Osteoblast (primary cell): ENCODE measurements at regions not wholly inside any gene's neighbourhood (a gene's known extent, or its start where the extent isn't known, plus 50 kb on each side); places are given as distances from the start of the nearest gene placed in this dataset.

Source experiments
- DNase-seq: peaks from one replicate; pipeline ENCODE4 v3.0.0; 2011; ENCODE audit warnings: low spot score, mixed read lengths; ENCODE audit not compliant: insufficient read length; ENCODE audit errors: missing footprints
- H2AFZ ChIP-seq: 2 replicates; pipeline ENCODE4 v1.6.0; 2011; ENCODE audit warnings: mild to moderate bottlenecking, low read length
- H3K27ac ChIP-seq: 2 replicates; pipeline ENCODE4 v1.5.1; 2011; ENCODE audit warnings: mild to moderate bottlenecking, low read depth, low read length, moderate library complexity
- H3K27me3 ChIP-seq: 2 replicates; pipeline ENCODE4 v1.6.0; 2012; ENCODE audit warnings: mild to moderate bottlenecking, control low read depth, inconsistent platforms, low read length, moderate library complexity; ENCODE audit not compliant: insufficient read depth
- H3K36me3 ChIP-seq: 2 replicates; pipeline ENCODE4 v1.5.1; 2011; ENCODE audit warnings: mild to moderate bottlenecking, low read length, control low read depth, moderate library complexity; ENCODE audit not compliant: insufficient read depth
- H3K4me1 ChIP-seq: 2 replicates; pipeline ENCODE4 v1.5.1; 2011; ENCODE audit warnings: mild to moderate bottlenecking, low read length, control low read depth, moderate library complexity; ENCODE audit not compliant: insufficient read depth
- H3K4me2 ChIP-seq: 2 replicates; pipeline ENCODE4 v1.6.0; 2011; ENCODE audit warnings: mild to moderate bottlenecking, low read length; ENCODE audit not compliant: insufficient read depth
- H3K4me3 ChIP-seq: fragments of 200-600 bp; sonication (generic); 3 replicates; pipeline ENCODE4 v1.5.1; 2012; ENCODE audit warnings: mild to moderate bottlenecking, low read length, inconsistent platforms; ENCODE audit not compliant: insufficient read depth
- H3K79me2 ChIP-seq: 2 replicates; pipeline ENCODE4 v1.6.0; 2012; ENCODE audit warnings: mild to moderate bottlenecking, low read length, control low read depth, inconsistent platforms; ENCODE audit not compliant: insufficient read depth
- H3K9me3 ChIP-seq: 2 replicates; pipeline ENCODE4 v1.5.1; 2011; ENCODE audit warnings: low read depth, low read length, control low read depth
- H4K20me1 ChIP-seq: 2 replicates; pipeline ENCODE4 v1.6.0; 2012; ENCODE audit warnings: mild to moderate bottlenecking, low read length, control low read depth; ENCODE audit not compliant: insufficient read depth
- TF ChIP-seq, protein P1 (sequence below): IDR thresholded peaks from 2 replicates; pipeline ENCODE4 v1.5.1; 2011; ENCODE audit warnings: mild to moderate bottlenecking, low read depth, low read length, moderate library complexity; ENCODE audit errors: extremely low read depth

DNA sequence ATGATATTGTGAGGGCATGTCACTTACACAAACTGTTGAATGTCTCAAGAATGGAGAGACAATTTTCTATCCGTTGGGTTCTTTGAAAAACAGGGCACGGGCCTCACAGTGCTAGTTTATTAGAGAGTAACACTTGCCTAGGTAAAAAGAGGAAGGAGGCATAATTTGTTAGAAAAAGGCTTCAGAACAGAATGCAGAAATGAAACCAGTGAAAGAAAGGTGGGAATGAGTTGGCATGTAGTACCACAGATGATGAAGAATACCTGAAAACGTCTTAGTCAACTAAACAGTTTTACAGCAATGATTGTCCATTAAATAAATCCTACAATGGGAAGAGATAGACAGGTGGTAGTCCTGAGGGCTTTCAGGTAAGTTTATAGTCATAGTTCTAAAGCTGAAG lies 1399.7 kb upstream of the CADM2 start:
- H3K27me3 ChIP-seq, result no peaks in the 10 kb centered on the region
- no peak for DNase-seq
- H3K27ac ChIP-seq, result no peak overlapping the region
- H3K4me3 ChIP-seq, result no peak overlapping the region
- H4K20me1 ChIP-seq, result no peaks in the 10 kb centered on the region
- TF ChIP-seq, protein P1, sequence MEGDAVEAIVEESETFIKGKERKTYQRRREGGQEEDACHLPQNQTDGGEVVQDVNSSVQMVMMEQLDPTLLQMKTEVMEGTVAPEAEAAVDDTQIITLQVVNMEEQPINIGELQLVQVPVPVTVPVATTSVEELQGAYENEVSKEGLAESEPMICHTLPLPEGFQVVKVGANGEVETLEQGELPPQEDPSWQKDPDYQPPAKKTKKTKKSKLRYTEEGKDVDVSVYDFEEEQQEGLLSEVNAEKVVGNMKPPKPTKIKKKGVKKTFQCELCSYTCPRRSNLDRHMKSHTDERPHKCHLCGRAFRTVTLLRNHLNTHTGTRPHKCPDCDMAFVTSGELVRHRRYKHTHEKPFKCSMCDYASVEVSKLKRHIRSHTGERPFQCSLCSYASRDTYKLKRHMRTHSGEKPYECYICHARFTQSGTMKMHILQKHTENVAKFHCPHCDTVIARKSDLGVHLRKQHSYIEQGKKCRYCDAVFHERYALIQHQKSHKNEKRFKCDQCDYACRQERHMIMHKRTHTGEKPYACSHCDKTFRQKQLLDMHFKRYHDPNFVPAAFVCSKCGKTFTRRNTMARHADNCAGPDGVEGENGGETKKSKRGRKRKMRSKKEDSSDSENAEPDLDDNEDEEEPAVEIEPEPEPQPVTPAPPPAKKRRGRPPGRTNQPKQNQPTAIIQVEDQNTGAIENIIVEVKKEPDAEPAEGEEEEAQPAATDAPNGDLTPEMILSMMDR, result no peak
- H3K4me2 ChIP-seq, result no peak overlapping the region
- H3K4me1 ChIP-seq, result no peaks in the 10 kb centered on the region
- H3K79me2 ChIP-seq, result no peaks in the 10 kb centered on the region
- no peaks in the 10 kb centered on the region for H3K36me3 ChIP-seq
- no peaks in the 10 kb centered on the region for H3K9me3 ChIP-seq
- no peak overlapping the region for H2AFZ ChIP-seq

DNA sequence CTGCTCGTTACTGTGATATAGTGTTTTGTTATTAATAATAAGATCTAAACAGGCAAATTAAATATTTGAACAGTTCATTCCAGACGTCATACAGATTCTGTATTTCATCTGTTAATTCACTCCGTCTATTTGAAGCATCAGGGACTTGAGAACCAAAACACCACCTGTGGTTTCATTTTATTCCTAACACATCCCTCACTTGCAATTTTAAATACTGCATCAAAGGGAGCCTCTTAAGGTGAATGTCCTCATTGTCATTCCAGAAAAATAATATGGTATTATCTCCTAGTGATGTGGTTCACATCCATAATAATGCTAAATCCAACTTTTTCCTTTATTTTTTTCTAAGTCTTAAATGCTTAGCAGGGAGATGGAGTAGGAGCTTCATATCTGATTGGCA lies 1390.9 kb upstream of the CADM2 start:
- DNase-seq, result no peak
- Histone ChIP-seq H3K4me3 (no peak overlapping the region), H4K20me1 (no peaks in the 10 kb centered on the region), H3K4me2 (no peak overlapping the region), H2AFZ (no peak overlapping the region), H3K4me1 (no peaks in the 10 kb centered on the region), H3K9me3 (no peaks in the 10 kb centered on the region), H3K36me3 (no peaks in the 10 kb centered on the region), H3K27ac (no peak overlapping the region), H3K27me3 (no peaks in the 10 kb centered on the region), H3K79me2 (no peaks in the 10 kb centered on the region)
- TF ChIP-seq, protein P1, result no peak

DNA sequence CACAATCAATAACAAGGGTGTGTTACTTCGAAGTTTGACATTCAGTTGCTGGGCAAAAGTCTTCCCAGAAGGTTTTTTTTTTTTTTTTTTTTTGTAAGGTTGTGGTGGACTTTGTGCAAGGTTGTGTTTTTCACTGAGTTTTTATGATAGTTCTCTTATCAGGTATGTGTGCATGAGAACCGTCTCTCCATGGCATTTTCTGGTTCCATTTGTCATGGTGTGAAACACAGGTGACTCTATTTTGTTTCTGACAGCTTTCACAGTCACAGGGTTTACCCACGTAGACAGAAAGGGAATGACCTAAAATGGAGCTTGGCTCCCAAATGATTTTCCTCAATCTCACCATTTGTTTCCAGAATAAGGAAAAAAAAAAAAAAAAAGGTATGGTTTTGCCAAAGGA lies 1377.2 kb upstream of the CADM2 start:
- no peak overlapping the region for H3K4me3 ChIP-seq

DNA sequence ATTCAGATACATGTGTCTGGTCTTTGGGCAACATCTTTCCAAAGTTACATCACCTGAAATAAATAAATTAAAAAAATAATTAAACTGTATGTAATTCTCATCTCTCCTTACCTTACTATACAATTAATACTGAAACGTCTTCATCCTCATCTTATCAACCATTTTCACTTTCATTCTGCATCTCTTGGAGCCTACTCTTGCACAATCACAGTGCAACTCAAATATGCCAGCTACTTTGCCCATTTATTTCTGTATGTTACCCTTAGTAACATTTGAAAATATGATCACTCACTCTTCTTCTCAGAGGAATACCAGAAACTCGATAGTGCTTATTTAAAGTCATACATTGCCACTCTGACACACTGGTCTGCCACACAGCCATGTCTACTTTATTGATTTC lies 1357.1 kb upstream of the CADM2 start:
- H2AFZ ChIP-seq, result no peak overlapping the region
- H3K27me3 ChIP-seq, result no peaks in the 10 kb centered on the region
- DNase-seq, result no peak
- no peak overlapping the region for H3K27ac ChIP-seq
- H3K9me3 ChIP-seq, result no peaks in the 10 kb centered on the region
- H3K4me1 ChIP-seq, result no peaks in the 10 kb centered on the region
- TF ChIP-seq, protein P1, result no peak
- no peaks in the 10 kb centered on the region for H3K79me2 ChIP-seq
- H4K20me1 ChIP-seq, result no peaks in the 10 kb centered on the region
- H3K4me2 ChIP-seq, result no peak overlapping the region
- H3K36me3 ChIP-seq, result no peaks in the 10 kb centered on the region
- H3K4me3 ChIP-seq, result no peak overlapping the region

More for the DNA sequence above, 1377.2 kb upstream of the CADM2 start:
- no peaks in the 10 kb centered on the region for H3K9me3 ChIP-seq
- no peak overlapping the region for H3K27ac ChIP-seq
- H2AFZ ChIP-seq, result no peak overlapping the region
- DNase-seq, result no peak
- no peaks in the 10 kb centered on the region for H3K27me3 ChIP-seq
- H4K20me1 ChIP-seq, result no peaks in the 10 kb centered on the region
- no peaks in the 10 kb centered on the region for H3K36me3 ChIP-seq
- H3K4me2 ChIP-seq, result no peak overlapping the region
- TF ChIP-seq, protein P1, result no peak
- no peaks in the 10 kb centered on the region for H3K4me1 ChIP-seq
- no peaks in the 10 kb centered on the region for H3K79me2 ChIP-seq
